HL-60 (cell line): ENCODE measurements at regions not wholly inside any gene's neighbourhood (a gene's known extent, or its start where the extent isn't known, plus 50 kb on each side); places are given as distances from the start of the nearest gene placed in this dataset.

Experiments used
- DNase-seq, 2 experiments: peaks; one replicate each; pipeline ENCODE4 v3.0.0-alpha.2; 2010 to 2020; ENCODE audit warnings: low read depth in 1 of 2, low spot score in 1 of 2
- H3K27ac ChIP-seq: fragments of 250-450 bp; sonication (Bioruptor Pico); replicated peaks from 2 replicates; pipeline ENCODE4 v1.5.1; 2020; ENCODE audit warnings: mild to moderate bottlenecking, moderate library complexity
- H3K27me3 ChIP-seq: fragments of 250-450 bp; sonication (Bioruptor Pico); 2 replicates; pipeline ENCODE4 v1.5.1; 2021; ENCODE audit warnings: mild to moderate bottlenecking, moderate library complexity; ENCODE audit not compliant: insufficient read depth, poor library complexity, severe bottlenecking
- H3K4me3 ChIP-seq: replicated peaks from 2 replicates; pipeline ENCODE4 v1.5.1; 2011; ENCODE audit warnings: mild to moderate bottlenecking, control low read depth, low read length; ENCODE audit not compliant: insufficient read depth
- GABPA ChIP-seq: IDR thresholded peaks from 2 replicates; pipeline ENCODE4 v1.6.1; 2012; ENCODE audit warnings: low read depth
- POLR2AphosphoS5 ChIP-seq: IDR thresholded peaks from 2 replicates; pipeline ENCODE4 v1.6.1; 2012; ENCODE audit warnings: low read depth
- REST ChIP-seq: IDR thresholded peaks from 2 replicates; pipeline ENCODE4 v1.6.1; 2012; ENCODE audit warnings: low read depth; ENCODE audit not compliant: insufficient replicate concordance
- SPI1 ChIP-seq: IDR thresholded peaks from 2 replicates; pipeline ENCODE4 v1.6.1; 2012; ENCODE audit warnings: low read depth, mild to moderate bottlenecking, borderline replicate concordance
- TF ChIP-seq, protein P1 (sequence below): IDR thresholded peaks from one replicate; pipeline ENCODE4 v1.5.1; 2011; ENCODE audit warnings: low read length, control low read depth, inconsistent platforms; ENCODE audit not compliant: insufficient read depth

GRCh38 chr15:85326291-85326690 is 54.1 kb upstream of the AKAP13 start:
- Histone ChIP-seq H3K27me3 (no peaks in the 10 kb centered on the region), H3K4me3 (no peak overlapping the region), H3K27ac (no peak overlapping the region)
- TF ChIP-seq POLR2AphosphoS5 (no peak), GABPA (no peak), SPI1 (no peak), REST (no peak)
- TF ChIP-seq, protein P1, sequence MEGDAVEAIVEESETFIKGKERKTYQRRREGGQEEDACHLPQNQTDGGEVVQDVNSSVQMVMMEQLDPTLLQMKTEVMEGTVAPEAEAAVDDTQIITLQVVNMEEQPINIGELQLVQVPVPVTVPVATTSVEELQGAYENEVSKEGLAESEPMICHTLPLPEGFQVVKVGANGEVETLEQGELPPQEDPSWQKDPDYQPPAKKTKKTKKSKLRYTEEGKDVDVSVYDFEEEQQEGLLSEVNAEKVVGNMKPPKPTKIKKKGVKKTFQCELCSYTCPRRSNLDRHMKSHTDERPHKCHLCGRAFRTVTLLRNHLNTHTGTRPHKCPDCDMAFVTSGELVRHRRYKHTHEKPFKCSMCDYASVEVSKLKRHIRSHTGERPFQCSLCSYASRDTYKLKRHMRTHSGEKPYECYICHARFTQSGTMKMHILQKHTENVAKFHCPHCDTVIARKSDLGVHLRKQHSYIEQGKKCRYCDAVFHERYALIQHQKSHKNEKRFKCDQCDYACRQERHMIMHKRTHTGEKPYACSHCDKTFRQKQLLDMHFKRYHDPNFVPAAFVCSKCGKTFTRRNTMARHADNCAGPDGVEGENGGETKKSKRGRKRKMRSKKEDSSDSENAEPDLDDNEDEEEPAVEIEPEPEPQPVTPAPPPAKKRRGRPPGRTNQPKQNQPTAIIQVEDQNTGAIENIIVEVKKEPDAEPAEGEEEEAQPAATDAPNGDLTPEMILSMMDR = no peak
- DNase-seq = no peak

DNA sequence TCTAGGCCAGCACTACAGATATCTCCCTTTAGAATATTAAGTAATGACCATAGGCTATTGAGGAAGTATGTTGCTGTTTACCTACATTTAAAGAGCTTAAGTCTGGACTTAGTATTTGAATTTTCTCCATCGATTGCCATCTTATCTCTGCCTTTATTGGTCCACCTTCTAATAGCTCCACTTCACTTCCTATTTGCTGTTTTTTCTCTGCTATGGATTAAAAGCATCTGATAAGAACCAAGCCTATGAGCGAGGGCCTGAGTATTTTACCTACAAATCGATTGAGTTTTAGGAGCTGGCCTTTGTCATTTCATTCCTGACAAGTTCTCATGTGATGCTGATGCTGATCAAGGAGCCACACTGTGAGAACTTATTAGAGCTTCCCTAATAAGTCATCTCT is 52.6 kb upstream of the AKAP13 start:
- TF ChIP-seq POLR2AphosphoS5 (no peak), REST (no peak), GABPA (no peak), SPI1 (no peak)
- TF ChIP-seq, protein P1 = no peak
- no peaks in the 10 kb centered on the region for H3K27me3 ChIP-seq
- H3K4me3 ChIP-seq = no peak overlapping the region
- DNase-seq = no peak
- no peak overlapping the region for H3K27ac ChIP-seq

GRCh38 chr15:85329561-85330422 is 50.6 kb upstream of the AKAP13 start:
- Histone ChIP-seq H3K27me3 (no peaks in the 10 kb centered on the region), H3K27ac (no peak overlapping the region), H3K4me3 (peak overlapping the region; percentile 54)
- TF ChIP-seq, protein P1 = no peak
- TF ChIP-seq SPI1 = no peak
- no peak for TF ChIP-seq REST
- TF ChIP-seq POLR2AphosphoS5 = no peak
- no peak for TF ChIP-seq GABPA
- DNase-seq = peak in 1 of 2 experiments; percentile 56
